OCI-LY7 (cell line): ENCODE measurements at regions not wholly inside any gene's neighbourhood (a gene's known extent, or its start where the extent isn't known, plus 50 kb on each side); places are given as distances from the start of the nearest gene placed in this dataset.

Experiments
- BruUV-seq: library from RNA; stranded (reverse); fragments of 400-500 nt; replicated peaks from 2 replicates; lab custom pipeline; 2021; lab: Mats Ljungman, UMichigan
- CTCF ChIA-PET: fragments of 300-600 bp; sonication (Branson Sonifier 250); formaldehyde crosslinking; loops from one replicate; lab custom pipeline; 2022; ENCODE audit warnings: antibody characterized with exemption; ENCODE audit not compliant: unreplicated experiment; lab: Charles Lee
- POLR2A ChIA-PET: fragments of 300-600 bp; sonication (Branson Sonifier 250); formaldehyde crosslinking; loops from one replicate; lab custom pipeline; 2022; ENCODE audit warnings: antibody characterized with exemption; lab: Charles Lee
- DNase-seq: peaks from one replicate; pipeline ENCODE4 v3.0.0-alpha.2; 2015; ENCODE audit warnings: low spot score
- H2AFZ ChIP-seq: fragments of 200-600 bp; sonication (generic), shearing (Covaris generic); 2 replicates; pipeline ENCODE4 v1.6.1; 2014; ENCODE audit warnings: mild to moderate bottlenecking, antibody characterized with exemption, low read length, moderate library complexity
- H3K27ac ChIP-seq: fragments of 200-600 bp; sonication (generic); 2 replicates; pipeline ENCODE4 v1.5.1; 2014; ENCODE audit warnings: mixed run types, low read depth, mild to moderate bottlenecking, moderate library complexity, low read length, inconsistent platforms; ENCODE audit not compliant: poor library complexity, severe bottlenecking
- H3K36me3 ChIP-seq: fragments of 200-600 bp; sonication (generic); 2 replicates; pipeline ENCODE4 v1.6.1; 2014; ENCODE audit warnings: mild to moderate bottlenecking, antibody characterized with exemption, low read length, moderate library complexity, mixed read lengths; ENCODE audit not compliant: insufficient read depth
- H3K4me1 ChIP-seq: fragments of 200-600 bp; sonication (generic); 2 replicates; pipeline ENCODE4 v1.5.1; 2014; ENCODE audit warnings: mild to moderate bottlenecking, low read length; ENCODE audit not compliant: insufficient read depth, poor library complexity, severe bottlenecking
- H3K4me2 ChIP-seq: fragments of 200-600 bp; sonication (generic); 2 replicates; pipeline ENCODE4 v1.6.1; 2014; ENCODE audit warnings: mild to moderate bottlenecking, low read length
- H3K4me3 ChIP-seq: fragments of 200-600 bp; sonication (generic); 2 replicates; pipeline ENCODE4 v1.5.1; 2014; ENCODE audit warnings: mild to moderate bottlenecking, low read depth, low read length; ENCODE audit not compliant: poor library complexity, severe bottlenecking
- H3K79me2 ChIP-seq: fragments of 200-600 bp; sonication (generic); 2 replicates; pipeline ENCODE4 v1.6.1; 2016; ENCODE audit warnings: low read depth, mild to moderate bottlenecking, low read length, moderate library complexity, mixed read lengths; ENCODE audit not compliant: insufficient read depth
- H3K9me2 ChIP-seq: fragments of 200-600 bp; sonication (generic); 2 replicates; pipeline ENCODE4 v1.6.1; 2016; ENCODE audit warnings: mild to moderate bottlenecking, low read length, mixed read lengths; ENCODE audit not compliant: insufficient read depth
- H3K9me3 ChIP-seq: fragments of 200-600 bp; sonication (generic); 2 replicates; pipeline ENCODE4 v1.6.1; 2014; ENCODE audit warnings: mild to moderate bottlenecking, mixed run types, low read length, mixed read lengths
- H4K20me1 ChIP-seq: fragments of 200-600 bp; sonication (generic); 2 replicates; pipeline ENCODE4 v1.6.1; 2014; ENCODE audit warnings: mild to moderate bottlenecking, antibody characterized with exemption, low read length, moderate library complexity, mixed read lengths; ENCODE audit not compliant: insufficient read depth
- EZH2phosphoT487 ChIP-seq: fragments of 200-600 bp; sonication (generic); IDR thresholded peaks from 2 replicates; pipeline ENCODE4 v1.6.1; 2018; ENCODE audit warnings: low read depth, borderline replicate concordance, mild to moderate bottlenecking, mixed run types, antibody characterized with exemption, low read length, moderate library complexity, mixed read lengths
- intact Hi-C: fragments of 100-400 bp; cut with micrococcal nuclease; formaldehyde crosslinking; loops from one replicate; pipeline ENCODE4 v1.10.0; 2022; ENCODE audit not compliant: unreplicated experiment
- TF ChIP-seq, protein P1 (sequence below): fragments of 200-600 bp; sonication (generic); conservative IDR thresholded peaks from 2 replicates; pipeline ENCODE4 v1.5.1; 2014; ENCODE audit warnings: mild to moderate bottlenecking, antibody characterized with exemption, low read length, moderate library complexity, mixed read lengths

- DNase-seq, result no peak
- no TSS peak for BruUV-seq
- no peak for TF ChIP-seq EZH2phosphoT487
- TF ChIP-seq, protein P1, sequence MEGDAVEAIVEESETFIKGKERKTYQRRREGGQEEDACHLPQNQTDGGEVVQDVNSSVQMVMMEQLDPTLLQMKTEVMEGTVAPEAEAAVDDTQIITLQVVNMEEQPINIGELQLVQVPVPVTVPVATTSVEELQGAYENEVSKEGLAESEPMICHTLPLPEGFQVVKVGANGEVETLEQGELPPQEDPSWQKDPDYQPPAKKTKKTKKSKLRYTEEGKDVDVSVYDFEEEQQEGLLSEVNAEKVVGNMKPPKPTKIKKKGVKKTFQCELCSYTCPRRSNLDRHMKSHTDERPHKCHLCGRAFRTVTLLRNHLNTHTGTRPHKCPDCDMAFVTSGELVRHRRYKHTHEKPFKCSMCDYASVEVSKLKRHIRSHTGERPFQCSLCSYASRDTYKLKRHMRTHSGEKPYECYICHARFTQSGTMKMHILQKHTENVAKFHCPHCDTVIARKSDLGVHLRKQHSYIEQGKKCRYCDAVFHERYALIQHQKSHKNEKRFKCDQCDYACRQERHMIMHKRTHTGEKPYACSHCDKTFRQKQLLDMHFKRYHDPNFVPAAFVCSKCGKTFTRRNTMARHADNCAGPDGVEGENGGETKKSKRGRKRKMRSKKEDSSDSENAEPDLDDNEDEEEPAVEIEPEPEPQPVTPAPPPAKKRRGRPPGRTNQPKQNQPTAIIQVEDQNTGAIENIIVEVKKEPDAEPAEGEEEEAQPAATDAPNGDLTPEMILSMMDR, result no peak
- no peak overlapping the region for H3K4me3 ChIP-seq
- no peaks in the 10 kb centered on the region for H3K79me2 ChIP-seq
- H3K27ac ChIP-seq, result no peak overlapping the region
- H2AFZ ChIP-seq, result no peak overlapping the region
- no peak overlapping the region for H3K4me2 ChIP-seq
- H3K36me3 ChIP-seq, result no peaks in the 10 kb centered on the region
- CTCF ChIA-PET, result no interaction called here
- H4K20me1 ChIP-seq, result no peaks in the 10 kb centered on the region
- no peaks in the 10 kb centered on the region for H3K4me1 ChIP-seq
- no peaks in the 10 kb centered on the region for H3K9me2 ChIP-seq
- POLR2A ChIA-PET, result no interaction called here
- intact Hi-C loops, result no loop called here
- H3K9me3 ChIP-seq, result no peaks in the 10 kb centered on the region
Observed at GRCh38 chr3:102586485-102586884, 151.7 kb downstream of the ZPLD1 start.

GRCh38 chr3:102593812-102594602 lies 159.2 kb downstream of the ZPLD1 start:
- TF ChIP-seq, protein P1, result no peak
- TF ChIP-seq EZH2phosphoT487, result no peak
- H3K79me2 ChIP-seq, result no peaks in the 10 kb centered on the region
- no peak overlapping the region for H2AFZ ChIP-seq
- no peak for DNase-seq
- ChIA-PET CTCF (no interaction called here), POLR2A (no interaction called here)
- BruUV-seq, result no TSS peak
- H3K9me3 ChIP-seq, result no peaks in the 10 kb centered on the region
- no peak overlapping the region for H3K4me3 ChIP-seq
- H3K4me2 ChIP-seq, result no peak overlapping the region
- no peaks in the 10 kb centered on the region for H3K36me3 ChIP-seq
- intact Hi-C loops, result no loop called here
- no peak overlapping the region for H3K27ac ChIP-seq
- no peaks in the 10 kb centered on the region for H3K9me2 ChIP-seq
- H3K4me1 ChIP-seq, result no peaks in the 10 kb centered on the region
- no peaks in the 10 kb centered on the region for H4K20me1 ChIP-seq

GRCh38 chr3:102595057-102595456 lies 160.2 kb downstream of the ZPLD1 start:
- H3K4me1 ChIP-seq, result no peaks in the 10 kb centered on the region
- no peaks in the 10 kb centered on the region for H3K36me3 ChIP-seq
- intact Hi-C loops, result no loop called here
- no peaks in the 10 kb centered on the region for H3K9me3 ChIP-seq
- no peaks in the 10 kb centered on the region for H3K79me2 ChIP-seq
- H3K27ac ChIP-seq, result no peak overlapping the region
- DNase-seq, result no peak
- H3K9me2 ChIP-seq, result no peaks in the 10 kb centered on the region
- no peak overlapping the region for H2AFZ ChIP-seq
- H4K20me1 ChIP-seq, result no peaks in the 10 kb centered on the region
- ChIA-PET CTCF (no interaction called here), POLR2A (interaction anchor here (0.5 kb wide), 1 partner anchor 1602 kb away, joined by 4 read pairs; the partner anchor contains the start of gene ABI3BP)
- no TSS peak for BruUV-seq
- no peak overlapping the region for H3K4me3 ChIP-seq
- no peak overlapping the region for H3K4me2 ChIP-seq
- TF ChIP-seq EZH2phosphoT487, result no peak
- TF ChIP-seq, protein P1, result no peak
